ENCODE measurements at regions not wholly inside any gene's neighbourhood (a gene's known extent, or its start where the extent isn't known, plus 50 kb on each side); places are given as distances from the start of the nearest gene placed in this dataset.

- TF ChIP-seq POLR2A (IDR thresholded peaks at IDR 0.05) (no peak), CTCF (IDR thresholded peaks at IDR 0.05) (no peak)
Measured at GRCh38 chr6:42502990-42503389, 51.3 kb upstream of the TRERF1 start.
